ENCODE measurements at regions not wholly inside any gene's neighbourhood (a gene's known extent, or its start where the extent isn't known, plus 50 kb on each side); places are given as distances from the start of the nearest gene placed in this dataset.

- FAIRE-seq = peak; percentile 57
- Histone ChIP-seq H3K9ac (ENCODE audit: control insufficient read depth, extremely low read depth, insufficient read depth, low read length) (no peak overlapping the region), H2AFZ (ENCODE audit: control insufficient read depth, low read length) (no peak overlapping the region), H3K4me3 (ENCODE audit: control insufficient read depth in 2 of 3, extremely low read depth in 1 of 3, insufficient read depth in 2 of 3, low read depth in 1 of 3, low read length in 3 of 3) (no peak overlapping the region), H3K79me2 (ENCODE audit: control insufficient read depth, insufficient read depth, low read length) (no peaks in the 10 kb centered on the region), H4K20me1 (ENCODE audit: control insufficient read depth, extremely low read depth, insufficient read depth, low read length) (no peaks in the 10 kb centered on the region), H3K4me2 (ENCODE audit: control insufficient read depth, extremely low read depth, insufficient read depth, low read depth, low read length) (no peak overlapping the region), H3K27ac (ENCODE audit: control insufficient read depth, insufficient read depth, low read length) (no peak overlapping the region), H3K9me3 (ENCODE audit: control insufficient read depth, low read depth, low read length) (no peaks in the 10 kb centered on the region), H3K27me3 (ENCODE audit: control insufficient read depth, extremely low read depth, insufficient read depth, low read length) (no peaks in the 10 kb centered on the region), H3K36me3 (ENCODE audit: control insufficient read depth in 2 of 2, extremely low read depth in 1 of 2, insufficient read depth in 2 of 2, low read length in 2 of 2) (no peaks in the 10 kb centered on the region), H3K4me1 (ENCODE audit: control insufficient read depth, extremely low read depth, insufficient read depth, low read length) (no peaks in the 10 kb centered on the region), H3K9me1 (ENCODE audit: control insufficient read depth, extremely low read depth, insufficient read depth, low read length) (no peaks in the 10 kb centered on the region)
- dilution Hi-C loops (cut with MboI; ENCODE audit: extremely low pct_ligation_motif_present, low sequenced_read_pairs) = no loop called here
- TF ChIP-seq, protein P1, sequence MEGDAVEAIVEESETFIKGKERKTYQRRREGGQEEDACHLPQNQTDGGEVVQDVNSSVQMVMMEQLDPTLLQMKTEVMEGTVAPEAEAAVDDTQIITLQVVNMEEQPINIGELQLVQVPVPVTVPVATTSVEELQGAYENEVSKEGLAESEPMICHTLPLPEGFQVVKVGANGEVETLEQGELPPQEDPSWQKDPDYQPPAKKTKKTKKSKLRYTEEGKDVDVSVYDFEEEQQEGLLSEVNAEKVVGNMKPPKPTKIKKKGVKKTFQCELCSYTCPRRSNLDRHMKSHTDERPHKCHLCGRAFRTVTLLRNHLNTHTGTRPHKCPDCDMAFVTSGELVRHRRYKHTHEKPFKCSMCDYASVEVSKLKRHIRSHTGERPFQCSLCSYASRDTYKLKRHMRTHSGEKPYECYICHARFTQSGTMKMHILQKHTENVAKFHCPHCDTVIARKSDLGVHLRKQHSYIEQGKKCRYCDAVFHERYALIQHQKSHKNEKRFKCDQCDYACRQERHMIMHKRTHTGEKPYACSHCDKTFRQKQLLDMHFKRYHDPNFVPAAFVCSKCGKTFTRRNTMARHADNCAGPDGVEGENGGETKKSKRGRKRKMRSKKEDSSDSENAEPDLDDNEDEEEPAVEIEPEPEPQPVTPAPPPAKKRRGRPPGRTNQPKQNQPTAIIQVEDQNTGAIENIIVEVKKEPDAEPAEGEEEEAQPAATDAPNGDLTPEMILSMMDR (optimal IDR thresholded peaks at IDR 0.05 in 1 of 3, IDR thresholded peaks at IDR 0.05 in 1 of 3, conservative IDR thresholded peaks at IDR 0.05 in 1 of 3; ENCODE audit: extremely low read depth in 1 of 3, insufficient read depth in 2 of 3, low read length in 3 of 3) = no peak
- no peak for TF ChIP-seq EZH2 (IDR thresholded peaks at IDR 0.05; ENCODE audit: low read length)
- DNase-seq (ENCODE audit: low read depth, low spot score) = no peak
These were observed 190.4 kb upstream of the GAS1 start for GRCh38 chr9:87137718-87138117.

GRCh38 chr9:87138128-87139040 is 191.1 kb upstream of the GAS1 start:
- H2AFZ ChIP-seq (ENCODE audit: control insufficient read depth, low read length) = no peak overlapping the region
- no peaks in the 10 kb centered on the region for H4K20me1 ChIP-seq (ENCODE audit: control insufficient read depth, extremely low read depth, insufficient read depth, low read length)
- dilution Hi-C loops (cut with MboI; ENCODE audit: extremely low pct_ligation_motif_present, low sequenced_read_pairs) = no loop called here
- H3K4me3 ChIP-seq (ENCODE audit: control insufficient read depth in 2 of 3, extremely low read depth in 1 of 3, insufficient read depth in 2 of 3, low read depth in 1 of 3, low read length in 3 of 3) = no peak overlapping the region
- no peak overlapping the region for H3K27ac ChIP-seq (ENCODE audit: control insufficient read depth, insufficient read depth, low read length)
- no peaks in the 10 kb centered on the region for H3K4me1 ChIP-seq (ENCODE audit: control insufficient read depth, extremely low read depth, insufficient read depth, low read length)
- no peak overlapping the region for H3K9ac ChIP-seq (ENCODE audit: control insufficient read depth, extremely low read depth, insufficient read depth, low read length)
- H3K9me1 ChIP-seq (ENCODE audit: control insufficient read depth, extremely low read depth, insufficient read depth, low read length) = no peaks in the 10 kb centered on the region
- H3K36me3 ChIP-seq (ENCODE audit: control insufficient read depth in 2 of 2, extremely low read depth in 1 of 2, insufficient read depth in 2 of 2, low read length in 2 of 2) = no peaks in the 10 kb centered on the region
- no peaks in the 10 kb centered on the region for H3K9me3 ChIP-seq (ENCODE audit: control insufficient read depth, low read depth, low read length)
- DNase-seq (ENCODE audit: low read depth, low spot score) (no peak), FAIRE-seq (peak; percentile 39)
- TF ChIP-seq, protein P1 (optimal IDR thresholded peaks at IDR 0.05 in 1 of 3, IDR thresholded peaks at IDR 0.05 in 1 of 3, conservative IDR thresholded peaks at IDR 0.05 in 1 of 3; ENCODE audit: extremely low read depth in 1 of 3, insufficient read depth in 2 of 3, low read length in 3 of 3) = no peak
- no peak for TF ChIP-seq EZH2 (IDR thresholded peaks at IDR 0.05; ENCODE audit: low read length)
- no peaks in the 10 kb centered on the region for H3K27me3 ChIP-seq (ENCODE audit: control insufficient read depth, extremely low read depth, insufficient read depth, low read length)
- H3K79me2 ChIP-seq (ENCODE audit: control insufficient read depth, insufficient read depth, low read length) = no peaks in the 10 kb centered on the region
- no peak overlapping the region for H3K4me2 ChIP-seq (ENCODE audit: control insufficient read depth, extremely low read depth, insufficient read depth, low read depth, low read length)
